Gastrocnemius medialis (tissue), 4 donors: ENCODE measurements at regions not wholly inside any gene's neighbourhood (a gene's known extent, or its start where the extent isn't known, plus 50 kb on each side); places are given as distances from the start of the nearest gene placed in this dataset.

ENCODE experiments used
- POLR2A ChIP-seq, 2 donors: fragments of 450-650 bp; IDR thresholded peaks; one replicate each; pipeline ENCODE4 v1.6.1; 2017; ENCODE audit warnings: antibody characterized with exemption in 2 of 2, mild to moderate bottlenecking in 2 of 2, moderate library complexity in 2 of 2
- TF ChIP-seq, protein P1 (sequence below), 5 experiments: fragments of 450-650 bp in 3 of 5; fragments of 200-600 bp in 2 of 5; sonication (generic) in 2 of 5; IDR thresholded peaks in 4 of 5; conservative IDR thresholded peaks in 1 of 5; 1 replicate in 4 of 5; 2 replicates in 1 of 5; pipeline ENCODE4 v1.5.1; 2016 to 2019; ENCODE audit warnings: antibody characterized with exemption in 5 of 5, mild to moderate bottlenecking in 3 of 5, moderate library complexity in 3 of 5

DNA sequence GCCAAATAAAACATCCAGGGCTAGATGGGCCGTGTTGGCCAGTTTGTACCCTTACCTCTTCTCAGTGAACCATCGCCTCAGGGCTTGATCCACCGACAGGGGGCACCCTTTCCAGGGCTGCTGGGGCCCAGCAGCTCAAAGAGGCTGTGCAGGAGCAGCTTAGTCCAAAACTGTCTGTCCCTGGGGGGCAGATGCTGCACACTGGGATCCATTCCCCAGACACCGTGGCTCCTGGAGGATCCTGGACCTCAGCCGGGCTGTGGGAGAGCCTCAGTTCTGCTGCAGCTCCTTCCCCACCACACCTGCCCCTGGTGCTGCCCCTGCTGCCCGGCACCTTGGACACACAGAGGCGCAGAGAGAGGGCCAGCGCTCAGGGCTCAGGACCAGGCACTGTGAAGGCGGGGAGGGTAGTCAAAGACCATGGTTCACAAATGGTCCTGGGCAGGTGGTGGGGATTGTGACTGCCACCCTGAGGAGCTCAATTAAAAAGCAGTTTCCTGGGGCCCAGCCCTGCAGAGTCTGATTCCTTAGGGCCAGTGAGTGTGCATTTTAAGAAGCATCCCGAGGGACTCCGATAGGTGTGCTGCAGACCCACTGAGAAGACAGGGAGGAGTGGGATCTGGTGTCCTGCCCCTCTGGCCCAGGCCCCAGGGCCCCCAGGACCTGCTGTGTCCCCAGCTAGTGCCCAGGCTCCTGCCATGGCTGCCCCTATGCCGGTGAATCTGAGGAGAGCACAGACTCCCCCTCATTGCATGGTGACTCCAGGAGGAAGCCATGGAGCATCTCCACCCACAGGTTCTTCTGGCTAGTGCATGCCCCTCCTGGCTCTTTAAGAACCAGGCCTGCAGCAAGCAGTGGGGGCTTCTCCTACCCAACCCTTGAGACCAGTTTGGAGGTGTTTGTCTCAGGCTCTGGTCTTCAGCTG is 86.5 kb upstream of the PRR20G start:
- TF ChIP-seq, protein P1, sequence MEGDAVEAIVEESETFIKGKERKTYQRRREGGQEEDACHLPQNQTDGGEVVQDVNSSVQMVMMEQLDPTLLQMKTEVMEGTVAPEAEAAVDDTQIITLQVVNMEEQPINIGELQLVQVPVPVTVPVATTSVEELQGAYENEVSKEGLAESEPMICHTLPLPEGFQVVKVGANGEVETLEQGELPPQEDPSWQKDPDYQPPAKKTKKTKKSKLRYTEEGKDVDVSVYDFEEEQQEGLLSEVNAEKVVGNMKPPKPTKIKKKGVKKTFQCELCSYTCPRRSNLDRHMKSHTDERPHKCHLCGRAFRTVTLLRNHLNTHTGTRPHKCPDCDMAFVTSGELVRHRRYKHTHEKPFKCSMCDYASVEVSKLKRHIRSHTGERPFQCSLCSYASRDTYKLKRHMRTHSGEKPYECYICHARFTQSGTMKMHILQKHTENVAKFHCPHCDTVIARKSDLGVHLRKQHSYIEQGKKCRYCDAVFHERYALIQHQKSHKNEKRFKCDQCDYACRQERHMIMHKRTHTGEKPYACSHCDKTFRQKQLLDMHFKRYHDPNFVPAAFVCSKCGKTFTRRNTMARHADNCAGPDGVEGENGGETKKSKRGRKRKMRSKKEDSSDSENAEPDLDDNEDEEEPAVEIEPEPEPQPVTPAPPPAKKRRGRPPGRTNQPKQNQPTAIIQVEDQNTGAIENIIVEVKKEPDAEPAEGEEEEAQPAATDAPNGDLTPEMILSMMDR (IDR thresholded peaks at IDR 0.05 in 4 of 5, conservative IDR thresholded peaks at IDR 0.05 in 1 of 5), result peak in 1 of 5 experiments; percentile 34
- TF ChIP-seq POLR2A (IDR thresholded peaks at IDR 0.05), result no peak
